Activated CD4-positive, alpha-beta T cell treated with anti-CD3 and anti-CD28 coated beads, Interleukin-2, amount 50 U/mL, for 48 hours (primary cell): ENCODE measurements at regions not wholly inside any gene's neighbourhood (a gene's known extent, or its start where the extent isn't known, plus 50 kb on each side); places are given as distances from the start of the nearest gene placed in this dataset.
"Not testable (repeated sequence)": the region's sequence is repeated elsewhere in the genome, so short reads cannot be mapped to it uniquely, and the experiment has no call there.

Source experiments
- DNase-seq, 2 experiments: peaks; one replicate each; pipeline ENCODE4 v3.0.0-alpha.2; 2020

GRCh38 chr16:76818606-76819181, 372.3 kb upstream of the MON1B start:
- DNase-seq, result no peak

GRCh38 chr16:76819226-76819916, 371.6 kb upstream of the MON1B start:
- no peak for DNase-seq

DNA sequence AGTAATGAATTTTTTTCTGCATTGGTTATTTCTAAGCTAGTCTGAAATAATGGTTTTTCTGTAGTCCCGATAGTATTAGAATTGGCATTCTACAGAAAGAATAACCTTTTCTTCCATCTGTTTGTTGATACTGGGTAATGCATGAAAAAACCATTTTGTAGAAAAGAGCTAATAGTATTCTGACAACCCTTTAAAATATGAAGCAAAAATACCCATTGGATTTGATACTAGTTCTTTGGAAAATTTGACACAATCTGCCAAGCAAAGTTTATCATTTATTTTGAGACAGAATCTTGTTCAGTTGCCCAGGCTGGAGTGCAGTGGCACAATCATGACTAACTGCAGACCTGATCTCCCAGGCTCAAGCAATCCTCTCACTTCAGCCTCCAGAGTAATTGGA, 366.8 kb upstream of the MON1B start:
- no peak for DNase-seq

DNA sequence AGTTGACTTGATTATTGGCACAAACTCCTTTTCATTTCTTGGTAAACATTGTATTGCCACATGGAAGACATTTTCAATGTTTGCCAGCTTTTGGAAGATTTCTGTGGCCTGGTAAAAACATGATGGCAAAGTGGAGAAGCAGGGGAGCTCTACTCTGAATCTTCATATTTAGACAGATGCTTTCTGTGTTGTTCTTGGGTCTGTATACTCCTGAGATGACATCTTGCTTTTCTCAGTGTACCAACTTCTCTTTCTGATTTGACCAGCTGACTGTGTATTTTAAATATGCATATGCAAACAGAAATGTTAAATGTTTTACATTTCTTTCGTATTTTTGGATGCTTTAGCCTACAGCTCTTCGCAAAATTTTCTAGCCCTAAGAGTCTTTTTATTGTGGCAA, 366.2 kb upstream of the MON1B start:
- DNase-seq, result no peak

DNA sequence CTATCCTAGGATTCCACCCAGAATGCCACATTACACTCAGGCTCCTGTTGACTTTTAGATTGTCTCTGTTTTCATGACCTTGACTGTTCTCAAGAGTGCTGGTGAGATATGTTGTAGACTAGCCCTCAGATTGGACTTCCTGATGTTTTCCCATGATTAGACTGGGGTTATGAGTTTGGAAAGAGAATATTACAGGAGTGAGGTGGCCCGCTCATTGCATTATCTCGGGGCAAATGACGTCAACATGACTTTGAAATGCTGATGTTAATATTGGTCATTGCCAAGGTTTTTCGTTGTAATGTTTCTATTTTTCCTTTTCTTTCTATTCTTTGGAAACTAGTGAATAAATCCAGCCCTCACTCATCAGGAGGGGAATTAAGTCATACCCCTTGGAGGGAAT, 355.7 kb upstream of the MON1B start:
- no peak for DNase-seq

- DNase-seq, result no peak
Observed at GRCh38 chr16:76835779-76836300, 355.1 kb upstream of the MON1B start.

GRCh38 chr16:76837872-76838271, 353.1 kb upstream of the MON1B start:
- no peak for DNase-seq

- no peak for DNase-seq
Observed at GRCh38 chr16:76854234-76854633, 336.8 kb upstream of the MON1B start.

- no peak for DNase-seq
Observed at GRCh38 chr16:76856112-76856511, 334.9 kb upstream of the MON1B start.

DNA sequence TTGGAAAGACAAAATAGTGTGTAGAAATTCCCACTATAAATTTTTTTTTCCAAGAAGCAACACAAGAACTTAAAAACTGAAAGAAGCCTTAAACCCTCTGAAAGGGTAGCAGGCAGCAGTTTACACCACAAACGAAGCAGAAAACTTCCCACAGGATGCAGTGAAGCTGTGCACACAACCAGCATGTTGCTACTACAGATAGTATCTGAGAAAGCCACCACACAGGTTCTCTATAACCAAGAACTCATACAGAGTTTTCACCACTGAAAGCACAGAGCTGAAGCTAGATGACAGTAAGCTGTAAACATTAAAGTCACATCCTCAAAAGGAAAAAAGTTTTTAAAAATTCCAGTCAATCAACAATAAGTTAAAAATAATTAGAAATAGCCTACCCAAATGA, 333.6 kb upstream of the MON1B start:
- no peak for DNase-seq

DNA sequence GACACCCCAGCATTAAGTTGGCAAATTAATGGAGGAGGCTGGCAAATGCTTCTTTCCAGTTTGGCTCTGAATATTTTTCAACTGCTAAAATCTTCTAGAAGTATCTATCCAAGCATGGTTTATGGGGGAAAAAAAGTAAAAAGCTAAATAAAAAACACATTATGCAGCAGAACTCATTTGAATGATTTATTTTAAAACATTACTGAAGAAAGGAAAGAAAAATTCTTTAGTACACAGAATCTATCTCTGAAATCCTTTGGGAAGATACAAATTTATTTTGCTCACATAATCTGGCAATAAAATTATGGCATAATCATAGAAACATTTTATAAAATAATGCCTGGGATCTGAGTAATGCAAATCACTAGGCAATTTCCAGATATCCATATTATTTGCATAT, 328.1 kb upstream of the MON1B start:
- no peak for DNase-seq

GRCh38 chr16:76866994-76867393, 324.0 kb upstream of the MON1B start:
- no peak for DNase-seq

GRCh38 chr16:76875898-76876297, 315.1 kb upstream of the MON1B start:
- no peak for DNase-seq

DNA sequence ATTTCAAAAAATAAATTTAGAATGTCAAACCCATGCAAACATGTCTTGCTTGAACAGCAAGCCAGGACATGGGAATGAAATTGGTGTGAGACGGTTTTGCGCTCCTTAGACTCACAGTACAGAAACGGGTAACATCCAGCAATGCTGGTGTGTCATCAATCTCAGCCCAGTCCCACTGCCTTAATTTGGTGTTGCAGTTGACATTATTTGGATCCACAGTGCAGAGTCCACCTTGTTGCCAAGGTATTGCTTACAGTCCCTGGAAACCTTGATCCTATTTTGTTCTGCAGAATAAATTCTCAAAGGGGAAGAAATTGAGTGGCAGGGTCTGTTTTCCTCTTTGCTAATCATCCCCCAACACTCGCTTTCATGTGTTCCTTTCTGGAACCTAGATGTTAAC, 311.6 kb upstream of the MON1B start:
- no peak for DNase-seq

- not testable (repeated sequence) for DNase-seq
Observed at GRCh38 chr16:76880523-76880922, 310.5 kb upstream of the MON1B start.

DNA sequence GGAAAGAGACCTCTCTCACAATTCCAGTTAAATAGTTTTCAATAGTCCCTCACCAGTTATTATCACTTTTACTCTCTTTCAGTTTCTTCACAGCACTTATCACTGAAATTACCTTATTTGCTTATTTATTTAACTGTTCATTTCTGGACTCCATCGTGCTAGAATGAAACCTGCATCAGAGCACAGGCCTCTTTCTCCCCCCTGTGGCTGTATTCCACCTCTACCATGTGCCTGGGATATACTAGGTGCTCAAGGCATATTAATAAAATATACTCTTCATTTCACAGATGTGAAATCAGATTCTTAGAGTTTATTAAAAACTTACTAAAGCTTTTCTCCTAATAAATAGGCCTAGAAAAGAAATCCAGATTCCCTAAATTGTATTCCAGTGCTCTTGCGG, 308.9 kb upstream of the MON1B start:
- DNase-seq, result no peak

DNA sequence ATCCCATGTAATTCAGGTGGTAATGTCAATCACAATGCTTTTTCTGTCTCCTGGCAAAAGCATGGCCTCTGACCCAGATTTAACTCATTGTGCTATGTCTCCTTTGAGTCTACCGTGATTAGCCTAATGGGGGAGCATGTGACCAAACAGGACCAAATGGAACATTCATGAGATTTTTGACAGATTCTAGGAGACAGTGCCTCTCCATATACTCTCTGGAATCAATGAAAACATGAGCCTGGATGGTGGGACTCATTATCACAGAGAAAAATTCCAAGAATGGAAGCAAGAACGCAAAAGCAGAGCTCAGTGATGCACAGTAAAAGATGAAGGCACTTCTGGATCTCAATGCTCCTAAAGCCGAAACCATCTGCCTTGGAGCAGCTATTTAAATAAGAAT, 307.9 kb upstream of the MON1B start:
- no peak for DNase-seq

DNA sequence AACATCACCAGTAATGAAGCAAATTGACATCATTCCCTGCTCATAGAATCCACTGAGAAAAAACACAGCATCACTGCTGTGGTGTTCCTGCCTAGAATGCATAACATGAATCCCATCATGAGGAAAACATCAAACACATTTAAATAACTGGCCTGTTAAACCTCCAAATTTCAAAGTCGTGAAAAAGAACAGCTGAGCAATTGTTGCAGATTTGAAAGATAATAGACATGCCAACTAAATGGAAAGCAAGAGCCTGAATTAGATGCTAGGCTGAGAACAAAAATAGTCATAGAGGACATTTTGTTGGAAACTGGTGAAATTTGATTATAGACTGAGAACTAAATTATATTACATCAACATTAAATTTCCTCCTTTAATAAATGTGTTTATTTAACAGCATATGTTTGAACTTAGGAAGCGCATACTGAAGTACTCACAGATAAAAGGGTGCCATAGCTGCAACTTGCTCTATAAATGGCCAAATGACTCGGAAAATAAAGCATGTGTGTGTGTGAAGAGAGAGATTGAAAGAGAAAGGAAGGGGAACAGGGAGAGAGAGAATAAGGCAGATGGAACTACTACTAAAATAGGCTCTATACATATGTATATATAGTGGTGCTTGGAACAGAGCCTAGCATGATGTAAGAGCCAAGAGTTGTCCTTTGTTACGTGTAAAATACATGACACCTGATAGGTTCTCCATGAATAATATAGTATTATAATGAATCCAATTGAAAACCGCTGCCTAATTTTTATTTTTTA, 305.0 kb upstream of the MON1B start:
- no peak for DNase-seq

- no peak for DNase-seq
Observed at GRCh38 chr16:76897816-76898215, 293.2 kb upstream of the MON1B start.

- DNase-seq, result no peak
Observed at GRCh38 chr16:76899767-76900166, 291.2 kb upstream of the MON1B start.

DNA sequence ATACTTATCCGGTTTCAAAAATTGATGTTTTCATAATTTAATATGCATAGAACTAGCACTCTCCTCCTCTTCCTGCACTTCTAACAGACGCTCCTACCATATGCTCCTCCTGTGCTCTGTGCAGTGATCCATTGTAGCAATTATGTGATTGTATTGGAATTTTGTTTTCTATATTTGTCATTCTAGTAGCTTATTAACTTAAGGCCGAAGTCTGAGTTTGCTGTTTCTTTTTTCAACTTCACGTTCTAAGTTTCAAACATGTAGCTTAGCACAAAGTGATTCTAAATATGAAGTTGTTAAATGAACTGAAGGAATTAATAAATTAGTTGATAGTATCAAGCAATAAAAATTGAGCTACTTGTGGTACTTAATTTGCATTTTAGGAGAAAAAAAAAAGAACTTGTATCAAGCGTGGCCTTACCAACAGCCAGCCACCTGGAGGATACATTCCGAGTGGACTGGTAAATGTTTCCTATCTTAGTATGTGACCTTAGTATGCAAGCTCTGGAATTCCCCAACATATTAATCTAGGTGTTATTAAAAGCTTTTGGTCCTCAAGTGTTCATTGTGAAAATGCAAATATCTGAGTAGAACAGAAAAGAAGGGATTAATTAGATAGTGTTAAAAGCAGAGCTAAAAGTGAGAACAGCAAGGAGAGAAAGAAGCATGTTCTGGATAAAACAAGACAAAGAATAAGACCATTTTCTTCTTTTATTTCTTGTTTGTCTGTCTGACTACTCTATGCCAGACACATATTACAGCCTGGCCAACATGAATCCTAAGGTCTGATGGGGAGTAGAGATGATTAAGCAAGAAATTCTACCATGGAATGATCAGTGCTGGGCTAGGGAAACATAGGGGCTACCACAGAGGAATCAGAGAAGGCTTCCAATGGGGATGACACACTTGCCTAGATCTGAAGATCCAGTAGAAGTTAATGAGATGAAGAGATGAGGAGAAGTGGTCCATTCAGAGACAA, 290.4 kb upstream of the MON1B start:
- DNase-seq, result no peak

- no peak for DNase-seq
Observed at GRCh38 chr16:76906552-76906951, 284.4 kb upstream of the MON1B start.

DNA sequence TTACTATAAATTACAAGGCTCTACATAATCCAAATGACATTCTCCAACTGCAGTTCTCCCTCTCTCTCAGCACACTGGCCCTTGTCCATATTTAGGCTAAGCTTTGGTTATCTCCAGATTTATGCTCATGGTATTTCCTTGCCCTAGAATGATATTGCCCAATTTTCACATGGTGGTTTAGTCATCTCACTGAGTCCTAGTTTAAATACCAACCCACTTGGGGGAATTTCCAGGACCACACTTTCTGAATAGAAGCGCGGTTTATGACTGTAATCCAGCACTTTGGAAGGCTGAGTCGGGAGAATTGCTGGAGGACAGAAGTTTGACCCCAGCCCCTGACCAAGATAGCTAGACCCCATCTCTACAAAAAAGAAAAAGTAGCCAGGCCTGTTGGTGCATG, 280.1 kb upstream of the MON1B start:
- DNase-seq, result no peak
